ENCODE measurements at regions not wholly inside any gene's neighbourhood (a gene's known extent, or its start where the extent isn't known, plus 50 kb on each side); places are given as distances from the start of the nearest gene placed in this dataset.

DNA sequence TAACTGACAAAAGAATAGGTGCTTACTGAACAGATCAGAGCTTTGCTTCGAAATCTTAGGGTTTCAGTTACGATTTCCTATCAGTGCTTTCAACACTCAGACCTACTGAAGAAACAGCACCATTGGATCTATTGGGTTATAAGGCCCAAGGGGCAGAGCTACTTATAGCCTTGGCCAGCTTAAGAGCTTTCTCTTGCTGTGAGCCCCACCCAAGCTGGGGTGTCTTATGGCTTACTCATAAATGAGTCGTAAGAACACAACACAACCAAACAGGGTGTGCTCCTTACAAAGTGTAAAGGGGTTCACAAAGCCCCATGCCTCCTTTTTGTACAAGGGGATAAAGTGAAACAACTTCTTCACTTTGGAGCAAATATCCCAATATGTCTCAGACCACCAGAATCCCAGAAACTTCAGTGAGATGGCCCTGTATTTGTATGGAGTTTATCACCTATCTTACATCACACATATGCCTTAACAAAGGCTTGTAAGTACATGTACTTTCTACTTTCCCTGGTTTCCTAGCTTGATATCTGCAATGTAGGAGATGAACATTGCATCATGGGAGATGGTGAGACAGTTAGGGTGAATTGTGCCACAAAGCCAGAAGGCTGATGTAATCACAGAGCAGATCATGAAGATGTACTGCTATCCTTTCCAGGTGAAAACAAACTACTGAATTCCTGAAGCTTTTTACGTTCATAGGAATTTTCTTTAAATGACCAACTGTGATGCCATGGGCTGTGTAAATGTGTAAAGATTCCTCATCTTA, 115.5 kb upstream of the GLI2 start:
- BruUV-seq (replicated peaks), result no TSS peak
- in situ Hi-C loops (cut with HindIII; ENCODE audit: extremely low pct_ligation_motif_present, low pct_unique_long_range_greater_than_20kb) (no loop called here), intact Hi-C loops (cut with micrococcal nuclease; ENCODE audit: unreplicated experiment) (no loop called here)
- no peak overlapping the region for H3K9ac ChIP-seq (ENCODE audit: insufficient read depth, low read depth, low read length)
- H3K36me3 ChIP-seq (replicated peaks in 1 of 2; ENCODE audit: control insufficient read depth in 1 of 2, insufficient read depth in 2 of 2, low read length in 2 of 2), result no peaks in the 10 kb centered on the region
- no peak overlapping the region for H2AFZ ChIP-seq (ENCODE audit: low read length)
- no peak overlapping the region for H3K27ac ChIP-seq (ENCODE audit: extremely low read length, insufficient read depth, low read length)
- POLR2A ChIA-PET, result interaction anchor here (1.0 to 1.1 kb wide), 3 partner anchors 67 to 154 kb away, joined by 3 to 4 read pairs (median 3); no protein-coding TSS in a partner anchor
- H3K4me3 ChIP-seq (replicated peaks in 1 of 3; ENCODE audit: insufficient read depth in 1 of 3, low read depth in 2 of 3, low read length in 3 of 3), result no peak overlapping the region
- H3K4me1 ChIP-seq (ENCODE audit: insufficient read depth, low read length), result peaks cover 29% of the 10 kb centered on the region
- no peak for ATAC-seq
- FAIRE-seq, result no peak
- H3K9me3 ChIP-seq (ENCODE audit: low read length), result no peaks in the 10 kb centered on the region
- DNase-seq (ENCODE audit: low spot score), result no peak
- H3K27me3 ChIP-seq (ENCODE audit: control insufficient read depth in 1 of 2, insufficient read depth in 2 of 2, low read length in 2 of 2), result peaks cover 3 to 30% of the 10 kb centered on the region in 2 experiments; a peak in 4 of 5 replicates
- H3K4me2 ChIP-seq (ENCODE audit: low read depth, low read length), result peak overlapping the region; percentile 22
- CTCF ChIA-PET (ENCODE audit: low intra/inter-chr PET ratio, low total read pairs), result no interaction called here
- WGBS (ENCODE audit: low lambda C conversion rate), result 40% methylated on average over 4 of the region's 4 CpGs
- TF ChIP-seq ZSCAN9 (CRISPR knock-in tag; IDR thresholded peaks at IDR 0.05; ENCODE audit: borderline replicate concordance) (no peak), RELA (CRISPR knock-in tag; IDR thresholded peaks at IDR 0.05) (no peak), ZNF34 (CRISPR knock-in tag; IDR thresholded peaks at IDR 0.05; ENCODE audit: borderline replicate concordance) (peak; percentile 63; the same call in 1 of the 2 replicates), CEBPB (IDR thresholded peaks at IDR 0.05; ENCODE audit: borderline replicate concordance, low read depth, low read length) (peak; percentile 61; the same call in 1 of the 2 replicates), ZNF432 (CRISPR knock-in tag; IDR thresholded peaks at IDR 0.05; ENCODE audit: borderline replicate concordance) (no peak), ZFX (CRISPR knock-in tag; IDR thresholded peaks at IDR 0.05; ENCODE audit: low read depth) (0 out of 2 replicates have a peak, but pooled peaks have one; percentile 22), ZNF772 (CRISPR knock-in tag; IDR thresholded peaks at IDR 0.05) (0 out of 2 replicates have a peak, but pooled peaks have one; percentile 4), CEBPG (CRISPR knock-in tag; IDR thresholded peaks at IDR 0.05) (peak; percentile 49), ATF7 (IDR thresholded peaks at IDR 0.05) (0 out of 2 replicates have a peak, but pooled peaks have one; percentile 17), ATF7 (CRISPR knock-in tag; IDR thresholded peaks at IDR 0.05) (no peak)
- TF ChIP-seq, protein P1, sequence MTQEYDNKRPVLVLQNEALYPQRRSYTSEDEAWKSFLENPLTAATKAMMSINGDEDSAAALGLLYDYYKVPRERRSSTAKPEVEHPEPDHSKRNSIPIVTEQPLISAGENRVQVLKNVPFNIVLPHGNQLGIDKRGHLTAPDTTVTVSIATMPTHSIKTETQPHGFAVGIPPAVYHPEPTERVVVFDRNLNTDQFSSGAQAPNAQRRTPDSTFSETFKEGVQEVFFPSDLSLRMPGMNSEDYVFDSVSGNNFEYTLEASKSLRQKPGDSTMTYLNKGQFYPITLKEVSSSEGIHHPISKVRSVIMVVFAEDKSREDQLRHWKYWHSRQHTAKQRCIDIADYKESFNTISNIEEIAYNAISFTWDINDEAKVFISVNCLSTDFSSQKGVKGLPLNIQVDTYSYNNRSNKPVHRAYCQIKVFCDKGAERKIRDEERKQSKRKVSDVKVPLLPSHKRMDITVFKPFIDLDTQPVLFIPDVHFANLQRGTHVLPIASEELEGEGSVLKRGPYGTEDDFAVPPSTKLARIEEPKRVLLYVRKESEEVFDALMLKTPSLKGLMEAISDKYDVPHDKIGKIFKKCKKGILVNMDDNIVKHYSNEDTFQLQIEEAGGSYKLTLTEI (CRISPR knock-in tag; conservative IDR thresholded peaks at IDR 0.05), result no peak
- TF ChIP-seq, protein P2, sequence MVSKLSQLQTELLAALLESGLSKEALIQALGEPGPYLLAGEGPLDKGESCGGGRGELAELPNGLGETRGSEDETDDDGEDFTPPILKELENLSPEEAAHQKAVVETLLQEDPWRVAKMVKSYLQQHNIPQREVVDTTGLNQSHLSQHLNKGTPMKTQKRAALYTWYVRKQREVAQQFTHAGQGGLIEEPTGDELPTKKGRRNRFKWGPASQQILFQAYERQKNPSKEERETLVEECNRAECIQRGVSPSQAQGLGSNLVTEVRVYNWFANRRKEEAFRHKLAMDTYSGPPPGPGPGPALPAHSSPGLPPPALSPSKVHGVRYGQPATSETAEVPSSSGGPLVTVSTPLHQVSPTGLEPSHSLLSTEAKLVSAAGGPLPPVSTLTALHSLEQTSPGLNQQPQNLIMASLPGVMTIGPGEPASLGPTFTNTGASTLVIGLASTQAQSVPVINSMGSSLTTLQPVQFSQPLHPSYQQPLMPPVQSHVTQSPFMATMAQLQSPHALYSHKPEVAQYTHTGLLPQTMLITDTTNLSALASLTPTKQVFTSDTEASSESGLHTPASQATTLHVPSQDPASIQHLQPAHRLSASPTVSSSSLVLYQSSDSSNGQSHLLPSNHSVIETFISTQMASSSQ (IDR thresholded peaks at IDR 0.05; ENCODE audit: low read depth), result 0 out of 2 replicates have a peak, but pooled peaks have one; percentile 23
- TF ChIP-seq, protein P2 (CRISPR knock-in tag; IDR thresholded peaks at IDR 0.05; ENCODE audit: borderline replicate concordance), result no peak
- TF ChIP-seq, protein P3, sequence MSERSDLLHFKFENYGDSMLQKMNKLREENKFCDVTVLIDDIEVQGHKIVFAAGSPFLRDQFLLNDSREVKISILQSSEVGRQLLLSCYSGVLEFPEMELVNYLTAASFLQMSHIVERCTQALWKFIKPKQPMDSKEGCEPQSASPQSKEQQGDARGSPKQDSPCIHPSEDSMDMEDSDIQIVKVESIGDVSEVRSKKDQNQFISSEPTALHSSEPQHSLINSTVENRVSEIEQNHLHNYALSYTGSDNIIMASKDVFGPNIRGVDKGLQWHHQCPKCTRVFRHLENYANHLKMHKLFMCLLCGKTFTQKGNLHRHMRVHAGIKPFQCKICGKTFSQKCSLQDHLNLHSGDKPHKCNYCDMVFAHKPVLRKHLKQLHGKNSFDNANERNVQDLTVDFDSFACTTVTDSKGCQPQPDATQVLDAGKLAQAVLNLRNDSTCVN (CRISPR knock-in tag; IDR thresholded peaks at IDR 0.05; ENCODE audit: borderline replicate concordance), result no peak
- TF ChIP-seq, protein P4, sequence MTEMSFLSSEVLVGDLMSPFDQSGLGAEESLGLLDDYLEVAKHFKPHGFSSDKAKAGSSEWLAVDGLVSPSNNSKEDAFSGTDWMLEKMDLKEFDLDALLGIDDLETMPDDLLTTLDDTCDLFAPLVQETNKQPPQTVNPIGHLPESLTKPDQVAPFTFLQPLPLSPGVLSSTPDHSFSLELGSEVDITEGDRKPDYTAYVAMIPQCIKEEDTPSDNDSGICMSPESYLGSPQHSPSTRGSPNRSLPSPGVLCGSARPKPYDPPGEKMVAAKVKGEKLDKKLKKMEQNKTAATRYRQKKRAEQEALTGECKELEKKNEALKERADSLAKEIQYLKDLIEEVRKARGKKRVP (CRISPR knock-in tag; IDR thresholded peaks at IDR 0.05), result peak in 1 of 2 experiments; percentile 83; a peak in 1 of 4 replicates
- no peaks in the 10 kb centered on the region for H4K20me1 ChIP-seq (ENCODE audit: insufficient read depth, low read length)
- no peaks in the 10 kb centered on the region for H3K79me2 ChIP-seq (ENCODE audit: insufficient read depth, low read length)
